Endothelial cell (in vitro differentiated cells): ENCODE measurements at regions not wholly inside any gene's neighbourhood (a gene's known extent, or its start where the extent isn't known, plus 50 kb on each side); places are given as distances from the start of the nearest gene placed in this dataset.
"Not testable (repeated sequence)": the region's sequence is repeated elsewhere in the genome, so short reads cannot be mapped to it uniquely, and the experiment has no call there.

Experiments used
- DNase-seq: peaks from one replicate; pipeline ENCODE4 v3.0.0; 2021; ENCODE audit warnings: low spot score
- H3K27ac Mint-ChIP-seq: one replicate; pipeline ENCODE4 v1.8.0; 2021; ENCODE audit warnings: mixed read lengths, inconsistent platforms; ENCODE audit not compliant: unreplicated experiment
- H3K27me3 Mint-ChIP-seq: one replicate; pipeline ENCODE4 v1.8.0; 2021; ENCODE audit warnings: mild to moderate bottlenecking, moderate library complexity, mixed read lengths, inconsistent platforms; ENCODE audit not compliant: unreplicated experiment
- H3K36me3 Mint-ChIP-seq: one replicate; pipeline ENCODE4 v1.8.0; 2021; ENCODE audit warnings: mild to moderate bottlenecking, low read depth, mixed read lengths, inconsistent platforms; ENCODE audit not compliant: unreplicated experiment
- H3K4me1 Mint-ChIP-seq: one replicate; pipeline ENCODE4 v1.8.0; 2021; ENCODE audit warnings: mild to moderate bottlenecking, mixed read lengths, inconsistent platforms; ENCODE audit not compliant: unreplicated experiment
- H3K4me3 Mint-ChIP-seq: one replicate; pipeline ENCODE4 v1.8.0; 2021; ENCODE audit warnings: mild to moderate bottlenecking, mixed read lengths, inconsistent platforms; ENCODE audit not compliant: unreplicated experiment
- H3K9me3 Mint-ChIP-seq: one replicate; pipeline ENCODE4 v1.8.0; 2021; ENCODE audit warnings: mixed read lengths, inconsistent platforms; ENCODE audit not compliant: unreplicated experiment
- CTCF ChIP-seq: fragments of 200-600 bp; sonication (generic); IDR thresholded peaks from one replicate; pipeline ENCODE4 v1.5.0; 2021; ENCODE audit warnings: antibody characterized with exemption; ENCODE audit not compliant: unreplicated experiment

- Mint-ChIP-seq H3K36me3 (no peaks in the 10 kb centered on the region), H3K27ac (no peak overlapping the region), H3K9me3 (no peaks in the 10 kb centered on the region), H3K4me3 (no peak overlapping the region), H3K4me1 (peaks cover 7% of the 10 kb centered on the region), H3K27me3 (no peaks in the 10 kb centered on the region)
- no peak for DNase-seq
- TF ChIP-seq CTCF = no peak
Measured at GRCh38 chr9:31908891-31909480, 475.5 kb upstream of the ACO1 start.

GRCh38 chr9:31912636-31913035 is 471.8 kb upstream of the ACO1 start:
- Mint-ChIP-seq H3K27ac (no peak overlapping the region), H3K4me1 (peaks cover 7% of the 10 kb centered on the region)

GRCh38 chr9:31916591-31917241 is 467.7 kb upstream of the ACO1 start:
- TF ChIP-seq CTCF = no peak
- no peak overlapping the region for H3K27ac Mint-ChIP-seq
- no peak overlapping the region for H3K4me3 Mint-ChIP-seq
- no peaks in the 10 kb centered on the region for H3K9me3 Mint-ChIP-seq
- H3K36me3 Mint-ChIP-seq = no peaks in the 10 kb centered on the region
- DNase-seq = peak; percentile 12
- H3K27me3 Mint-ChIP-seq = no peaks in the 10 kb centered on the region
- peaks cover 7% of the 10 kb centered on the region for H3K4me1 Mint-ChIP-seq

More at GRCh38 chr9:31912636-31913035, 471.8 kb upstream of the ACO1 start:
- no peak for DNase-seq
- H3K4me3 Mint-ChIP-seq = no peak overlapping the region
- no peaks in the 10 kb centered on the region for H3K36me3 Mint-ChIP-seq
- TF ChIP-seq CTCF = no peak
- no peaks in the 10 kb centered on the region for H3K9me3 Mint-ChIP-seq
- no peaks in the 10 kb centered on the region for H3K27me3 Mint-ChIP-seq

GRCh38 chr9:31937737-31938136 is 446.7 kb upstream of the ACO1 start:
- not testable (repeated sequence) for H3K4me1 Mint-ChIP-seq, H3K27ac Mint-ChIP-seq, H3K4me3 Mint-ChIP-seq, DNase-seq, H3K27me3 Mint-ChIP-seq, H3K9me3 Mint-ChIP-seq, H3K36me3 Mint-ChIP-seq

- peaks cover 4% of the 10 kb centered on the region for H3K36me3 Mint-ChIP-seq
- no peak overlapping the region for H3K27ac Mint-ChIP-seq
- no peak for TF ChIP-seq CTCF
- H3K27me3 Mint-ChIP-seq = peaks cover 1% of the 10 kb centered on the region
- no peak for DNase-seq
- H3K4me3 Mint-ChIP-seq = no peak overlapping the region
- peaks cover 9% of the 10 kb centered on the region for H3K9me3 Mint-ChIP-seq
- H3K4me1 Mint-ChIP-seq = no peaks in the 10 kb centered on the region
Measured at GRCh38 chr9:31950756-31951155, 433.7 kb upstream of the ACO1 start.
